ENCODE measurements at regions not wholly inside any gene's neighbourhood (a gene's known extent, or its start where the extent isn't known, plus 50 kb on each side); places are given as distances from the start of the nearest gene placed in this dataset.

GRCh38 chr6:98484696-98485095 is 349.7 kb upstream of the POU3F2 start:
- no peak for FAIRE-seq

- FAIRE-seq: no peak
Observed at GRCh38 chr6:98485593-98485992, 348.8 kb upstream of the POU3F2 start.

GRCh38 chr6:98486057-98486456 is 348.3 kb upstream of the POU3F2 start:
- FAIRE-seq: no peak

GRCh38 chr6:98487612-98488011 is 346.8 kb upstream of the POU3F2 start:
- no peak for FAIRE-seq

GRCh38 chr6:98498144-98498775 is 336.1 kb upstream of the POU3F2 start:
- no peak for FAIRE-seq

GRCh38 chr6:98498866-98499265 is 335.5 kb upstream of the POU3F2 start:
- no peak for FAIRE-seq

GRCh38 chr6:98514073-98514720 is 320.2 kb upstream of the POU3F2 start:
- FAIRE-seq: no peak

GRCh38 chr6:98514796-98515195 is 319.6 kb upstream of the POU3F2 start:
- FAIRE-seq: no peak

GRCh38 chr6:98516206-98516605 is 318.2 kb upstream of the POU3F2 start:
- FAIRE-seq: no peak

- no peak for FAIRE-seq
Observed at GRCh38 chr6:98516866-98517265, 317.5 kb upstream of the POU3F2 start.

GRCh38 chr6:98525860-98526259 is 308.5 kb upstream of the POU3F2 start:
- FAIRE-seq: no peak

- FAIRE-seq: no peak
Observed at GRCh38 chr6:98526465-98526864, 307.9 kb upstream of the POU3F2 start.

GRCh38 chr6:98529364-98529763 is 305.0 kb upstream of the POU3F2 start:
- FAIRE-seq: no peak

GRCh38 chr6:98530732-98531131 is 303.6 kb upstream of the POU3F2 start:
- FAIRE-seq: no peak

GRCh38 chr6:98532004-98532403 is 302.4 kb upstream of the POU3F2 start:
- no peak for FAIRE-seq

GRCh38 chr6:98539741-98540140 is 294.6 kb upstream of the POU3F2 start:
- FAIRE-seq: no peak

- FAIRE-seq: no peak
Observed at GRCh38 chr6:98546376-98546775, 288.0 kb upstream of the POU3F2 start.

GRCh38 chr6:98547151-98547550 is 287.2 kb upstream of the POU3F2 start:
- FAIRE-seq: no peak

- FAIRE-seq: no peak
Observed at GRCh38 chr6:98547634-98548033, 286.7 kb upstream of the POU3F2 start.

- FAIRE-seq: no peak
Observed at GRCh38 chr6:98548301-98548700, 286.1 kb upstream of the POU3F2 start.

- FAIRE-seq: no peak
Observed at GRCh38 chr6:98560418-98560817, 274.0 kb upstream of the POU3F2 start.

GRCh38 chr6:98560841-98561240 is 273.5 kb upstream of the POU3F2 start:
- FAIRE-seq: no peak

GRCh38 chr6:98566126-98566525 is 268.2 kb upstream of the POU3F2 start:
- FAIRE-seq: no peak

- no peak for FAIRE-seq
Observed at GRCh38 chr6:98572579-98572978, 261.8 kb upstream of the POU3F2 start.

- no peak for FAIRE-seq
Observed at GRCh38 chr6:98574984-98575383, 259.4 kb upstream of the POU3F2 start.
